Thyroid gland (tissue), 4 donors: ENCODE measurements at regions not wholly inside any gene's neighbourhood (a gene's known extent, or its start where the extent isn't known, plus 50 kb on each side); places are given as distances from the start of the nearest gene placed in this dataset.

Source experiments
- DNase-seq, 2 donors: peaks; one replicate each; pipeline ENCODE4 v3.0.0-alpha.2; 2019
- H3K27ac ChIP-seq, 3 donors: fragments of 200-600 bp; sonication (generic); 1 replicate in 2 of 3; 2 replicates in 1 of 3; pipeline ENCODE4 v1.5.1; 2016 to 2019; ENCODE audit warnings: mild to moderate bottlenecking in 1 of 3, moderate library complexity in 1 of 3
- H3K27me3 ChIP-seq: fragments of 200-600 bp; sonication (generic); one replicate; pipeline ENCODE4 v1.5.1; 2019
- H3K36me3 ChIP-seq, 2 donors: fragments of 200-600 bp; sonication (generic); one replicate each; pipeline ENCODE4 v1.5.1; 2016 to 2019
- H3K4me1 ChIP-seq, 2 donors: fragments of 200-600 bp; sonication (generic); one replicate each; pipeline ENCODE4 v1.5.1; 2017 to 2019
- H3K4me3 ChIP-seq, 3 donors: fragments of 200-600 bp; sonication (generic); replicated peaks in 1 of 3; 1 replicate in 2 of 3; 2 replicates in 1 of 3; pipeline ENCODE4 v1.5.1; 2016; ENCODE audit warnings: mild to moderate bottlenecking in 1 of 3
- H3K9me3 ChIP-seq: fragments of 200-600 bp; sonication (generic); one replicate; pipeline ENCODE4 v1.5.1; 2017
- CTCF ChIP-seq, 6 experiments: fragments of 200-600 bp in 3 of 6; fragments of 450-650 bp in 3 of 6; sonication (generic) in 3 of 6; IDR thresholded peaks; one replicate each; pipeline ENCODE4 v1.5.1; 2016 to 2019; ENCODE audit warnings: antibody characterized with exemption in 6 of 6, mild to moderate bottlenecking in 2 of 6, inconsistent platforms in 1 of 6, moderate library complexity in 1 of 6
- POLR2A ChIP-seq, 2 donors: fragments of 450-650 bp; IDR thresholded peaks; one replicate each; pipeline ENCODE4 v1.6.1; 2017; ENCODE audit warnings: antibody characterized with exemption in 2 of 2, mild to moderate bottlenecking in 2 of 2, moderate library complexity in 1 of 2
- WGBS, 2 donors: methylation state at CpG; one replicate each; pipeline ENCODE4 v1.1.5; 2017; 5-methylcytosine and 5-hydroxymethylcytosine counted together
- intact Hi-C: fragments of 100-400 bp; cut with DNase I; formaldehyde crosslinking; loops from one replicate; pipeline ENCODE4 v1.15.1; 2023

GRCh38 chr15:70244978-70245542 is 147.3 kb upstream of the TLE3 start:
- intact Hi-C loops, result no loop called here

GRCh38 chr15:70243686-70244540 is 146.2 kb upstream of the TLE3 start:
- DNase-seq, result peak; percentile 82 to 84
- no peaks in the 10 kb centered on the region for H3K9me3 ChIP-seq
- intact Hi-C loops, result no loop called here
- H3K4me3 ChIP-seq, result no peak overlapping the region
- peak in 4 of 6 experiments; percentile 47 to 52 (median 50) for TF ChIP-seq CTCF (IDR thresholded peaks at IDR 0.05)
- no peak for TF ChIP-seq POLR2A (IDR thresholded peaks at IDR 0.05)
- no peaks in the 10 kb centered on the region for H3K27me3 ChIP-seq
- peaks cover 0 to 22% of the 10 kb centered on the region in 2 donors for H3K4me1 ChIP-seq
- H3K36me3 ChIP-seq, result no peaks in the 10 kb centered on the region
- WGBS, 2 donors, result 67 to 72% methylated on average over 7 of the region's 7 CpGs
- H3K27ac ChIP-seq, result no peak overlapping the region

More at GRCh38 chr15:70244978-70245542, 147.3 kb upstream of the TLE3 start:
- Histone ChIP-seq H3K9me3 (no peaks in the 10 kb centered on the region), H3K4me3 (no peak overlapping the region), H3K4me1 (peaks cover 0 to 22% of the 10 kb centered on the region in 2 donors), H3K36me3 (no peaks in the 10 kb centered on the region), H3K27me3 (no peaks in the 10 kb centered on the region), H3K27ac (no peak overlapping the region)
- DNase-seq, result no peak
- TF ChIP-seq POLR2A (IDR thresholded peaks at IDR 0.05), result no peak
- no peak for TF ChIP-seq CTCF (IDR thresholded peaks at IDR 0.05)
- 94 to 95% methylated on average over 9 of the region's 9 CpGs for WGBS, 2 donors

GRCh38 chr15:70242951-70243685 is 145.4 kb upstream of the TLE3 start:
- intact Hi-C loops, result no loop called here
- H3K9me3 ChIP-seq, result no peaks in the 10 kb centered on the region
- DNase-seq, result no peak
- H3K27ac ChIP-seq, result no peak overlapping the region
- H3K27me3 ChIP-seq, result no peaks in the 10 kb centered on the region
- no peak overlapping the region for H3K4me3 ChIP-seq
- 73 to 85% methylated on average over 10 of the region's 10 CpGs for WGBS, 2 donors
- H3K36me3 ChIP-seq, result no peaks in the 10 kb centered on the region
- H3K4me1 ChIP-seq, result peaks cover 0 to 15% of the 10 kb centered on the region in 2 donors
- TF ChIP-seq POLR2A (IDR thresholded peaks at IDR 0.05) (no peak), CTCF (IDR thresholded peaks at IDR 0.05) (no peak)

GRCh38 chr15:70241561-70242320 is 144.0 kb upstream of the TLE3 start:
- Histone ChIP-seq H3K9me3 (no peaks in the 10 kb centered on the region), H3K36me3 (no peaks in the 10 kb centered on the region), H3K27me3 (no peaks in the 10 kb centered on the region), H3K4me1 (peaks cover 0 to 14% of the 10 kb centered on the region in 2 donors), H3K4me3 (no peak overlapping the region), H3K27ac (no peak overlapping the region)
- intact Hi-C loops, result no loop called here
- 90 to 94% methylated on average over 11 of the region's 11 CpGs for WGBS, 2 donors
- no peak for TF ChIP-seq POLR2A (IDR thresholded peaks at IDR 0.05)
- no peak for DNase-seq

- Histone ChIP-seq H3K4me1 (peaks cover 0 to 14% of the 10 kb centered on the region in 2 donors), H3K27ac (no peak overlapping the region), H3K9me3 (no peaks in the 10 kb centered on the region), H3K36me3 (no peaks in the 10 kb centered on the region), H3K27me3 (no peaks in the 10 kb centered on the region), H3K4me3 (no peak overlapping the region)
- intact Hi-C loops, result no loop called here
- WGBS, 2 donors, result 96 to 97% methylated on average over 12 of the region's 12 CpGs
- no peak for DNase-seq
- TF ChIP-seq CTCF (IDR thresholded peaks at IDR 0.05) (no peak), POLR2A (IDR thresholded peaks at IDR 0.05) (no peak)
Observed at GRCh38 chr15:70240820-70241430, 143.2 kb upstream of the TLE3 start.
